Tibial nerve (tissue), 3 donors: ENCODE measurements at regions not wholly inside any gene's neighbourhood (a gene's known extent, or its start where the extent isn't known, plus 50 kb on each side); places are given as distances from the start of the nearest gene placed in this dataset.
"Not testable (repeated sequence)": the region's sequence is repeated elsewhere in the genome, so short reads cannot be mapped to it uniquely, and the experiment has no call there.

ENCODE experiments used
- POLR2A ChIP-seq, 2 donors: fragments of 450-650 bp; IDR thresholded peaks; one replicate each; pipeline ENCODE4 v1.6.1; 2017; ENCODE audit warnings: antibody characterized with exemption in 2 of 2, mild to moderate bottlenecking in 2 of 2, moderate library complexity in 2 of 2
- TF ChIP-seq, protein P1 (sequence below), 5 experiments: fragments of 200-600 bp in 3 of 5; fragments of 450-650 bp in 2 of 5; sonication (generic) in 3 of 5; IDR thresholded peaks; one replicate each; pipeline ENCODE4 v1.5.1; 2016 to 2019; ENCODE audit warnings: antibody characterized with exemption in 5 of 5, mild to moderate bottlenecking in 3 of 5, moderate library complexity in 2 of 5

DNA sequence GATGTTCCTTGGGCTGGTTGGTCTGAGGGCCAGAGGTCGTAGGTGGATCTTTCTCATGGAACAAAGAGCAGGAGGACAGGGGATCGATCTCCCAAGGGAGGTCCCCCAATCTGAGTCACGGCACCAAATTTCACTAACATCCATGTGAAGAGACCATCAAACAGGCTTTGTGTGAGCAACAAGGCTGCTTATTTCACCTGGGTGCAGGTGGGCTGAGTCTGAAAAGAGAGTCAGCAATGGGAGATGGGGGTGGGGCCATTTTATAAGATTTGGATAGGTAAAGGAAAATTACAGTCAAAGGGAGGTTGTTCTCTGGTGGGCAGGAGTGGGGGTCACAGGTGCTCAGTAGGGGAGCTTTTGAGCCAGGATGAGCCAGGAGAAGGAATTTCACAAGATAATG, 334.0 kb upstream of the HTR1E start:
- TF ChIP-seq, protein P1, sequence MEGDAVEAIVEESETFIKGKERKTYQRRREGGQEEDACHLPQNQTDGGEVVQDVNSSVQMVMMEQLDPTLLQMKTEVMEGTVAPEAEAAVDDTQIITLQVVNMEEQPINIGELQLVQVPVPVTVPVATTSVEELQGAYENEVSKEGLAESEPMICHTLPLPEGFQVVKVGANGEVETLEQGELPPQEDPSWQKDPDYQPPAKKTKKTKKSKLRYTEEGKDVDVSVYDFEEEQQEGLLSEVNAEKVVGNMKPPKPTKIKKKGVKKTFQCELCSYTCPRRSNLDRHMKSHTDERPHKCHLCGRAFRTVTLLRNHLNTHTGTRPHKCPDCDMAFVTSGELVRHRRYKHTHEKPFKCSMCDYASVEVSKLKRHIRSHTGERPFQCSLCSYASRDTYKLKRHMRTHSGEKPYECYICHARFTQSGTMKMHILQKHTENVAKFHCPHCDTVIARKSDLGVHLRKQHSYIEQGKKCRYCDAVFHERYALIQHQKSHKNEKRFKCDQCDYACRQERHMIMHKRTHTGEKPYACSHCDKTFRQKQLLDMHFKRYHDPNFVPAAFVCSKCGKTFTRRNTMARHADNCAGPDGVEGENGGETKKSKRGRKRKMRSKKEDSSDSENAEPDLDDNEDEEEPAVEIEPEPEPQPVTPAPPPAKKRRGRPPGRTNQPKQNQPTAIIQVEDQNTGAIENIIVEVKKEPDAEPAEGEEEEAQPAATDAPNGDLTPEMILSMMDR (IDR thresholded peaks at IDR 0.05) = not testable (repeated sequence)
- not testable (repeated sequence) for TF ChIP-seq POLR2A (IDR thresholded peaks at IDR 0.05)
